ENCODE measurements at regions not wholly inside any gene's neighbourhood (a gene's known extent, or its start where the extent isn't known, plus 50 kb on each side); places are given as distances from the start of the nearest gene placed in this dataset.

- H4K20me1 ChIP-seq (ENCODE audit: control insufficient read depth, insufficient read depth, low read depth, low read length): no peaks in the 10 kb centered on the region
- no peaks in the 10 kb centered on the region for H3K27me3 ChIP-seq (ENCODE audit: control insufficient read depth, low read length)
- H3K79me2 ChIP-seq (ENCODE audit: control insufficient read depth, low read length): no peaks in the 10 kb centered on the region
- H3K9me3 ChIP-seq (ENCODE audit: control insufficient read depth, insufficient read depth, low read length): no peaks in the 10 kb centered on the region
- no peaks in the 10 kb centered on the region for H3K9me2 ChIP-seq (replicated peaks; ENCODE audit: control insufficient read depth, low read length)
- no peaks in the 10 kb centered on the region for H3F3A ChIP-seq (ENCODE audit: control insufficient read depth, insufficient read depth)
- no peaks in the 10 kb centered on the region for H3K36me3 ChIP-seq (ENCODE audit: control insufficient read depth, low read length)
- peaks cover 27% of the 10 kb centered on the region for H3K4me1 ChIP-seq (ENCODE audit: control insufficient read depth, low read length)
- TF ChIP-seq EZH2phosphoT487 (IDR thresholded peaks at IDR 0.05; ENCODE audit: borderline replicate concordance, low read length): no peak
- TF ChIP-seq, protein P1, sequence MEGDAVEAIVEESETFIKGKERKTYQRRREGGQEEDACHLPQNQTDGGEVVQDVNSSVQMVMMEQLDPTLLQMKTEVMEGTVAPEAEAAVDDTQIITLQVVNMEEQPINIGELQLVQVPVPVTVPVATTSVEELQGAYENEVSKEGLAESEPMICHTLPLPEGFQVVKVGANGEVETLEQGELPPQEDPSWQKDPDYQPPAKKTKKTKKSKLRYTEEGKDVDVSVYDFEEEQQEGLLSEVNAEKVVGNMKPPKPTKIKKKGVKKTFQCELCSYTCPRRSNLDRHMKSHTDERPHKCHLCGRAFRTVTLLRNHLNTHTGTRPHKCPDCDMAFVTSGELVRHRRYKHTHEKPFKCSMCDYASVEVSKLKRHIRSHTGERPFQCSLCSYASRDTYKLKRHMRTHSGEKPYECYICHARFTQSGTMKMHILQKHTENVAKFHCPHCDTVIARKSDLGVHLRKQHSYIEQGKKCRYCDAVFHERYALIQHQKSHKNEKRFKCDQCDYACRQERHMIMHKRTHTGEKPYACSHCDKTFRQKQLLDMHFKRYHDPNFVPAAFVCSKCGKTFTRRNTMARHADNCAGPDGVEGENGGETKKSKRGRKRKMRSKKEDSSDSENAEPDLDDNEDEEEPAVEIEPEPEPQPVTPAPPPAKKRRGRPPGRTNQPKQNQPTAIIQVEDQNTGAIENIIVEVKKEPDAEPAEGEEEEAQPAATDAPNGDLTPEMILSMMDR (IDR thresholded peaks at IDR 0.05; ENCODE audit: low read depth, low read length, poor library complexity, severe bottlenecking): no peak
- H3K4me2 ChIP-seq (ENCODE audit: low read length): no peak overlapping the region
- H3K4me3 ChIP-seq (ENCODE audit: low read length): no peak overlapping the region
- H3K27ac ChIP-seq (ENCODE audit: low read depth, low read length): no peak overlapping the region
Observed at GRCh38 chrX:13468096-13468495, 101.3 kb upstream of the EGFL6 start.

GRCh38 chrX:13467243-13467642 is 102.2 kb upstream of the EGFL6 start:
- Histone ChIP-seq H3K27ac (ENCODE audit: low read depth, low read length) (no peak overlapping the region), H3K4me2 (ENCODE audit: low read length) (no peak overlapping the region)

DNA sequence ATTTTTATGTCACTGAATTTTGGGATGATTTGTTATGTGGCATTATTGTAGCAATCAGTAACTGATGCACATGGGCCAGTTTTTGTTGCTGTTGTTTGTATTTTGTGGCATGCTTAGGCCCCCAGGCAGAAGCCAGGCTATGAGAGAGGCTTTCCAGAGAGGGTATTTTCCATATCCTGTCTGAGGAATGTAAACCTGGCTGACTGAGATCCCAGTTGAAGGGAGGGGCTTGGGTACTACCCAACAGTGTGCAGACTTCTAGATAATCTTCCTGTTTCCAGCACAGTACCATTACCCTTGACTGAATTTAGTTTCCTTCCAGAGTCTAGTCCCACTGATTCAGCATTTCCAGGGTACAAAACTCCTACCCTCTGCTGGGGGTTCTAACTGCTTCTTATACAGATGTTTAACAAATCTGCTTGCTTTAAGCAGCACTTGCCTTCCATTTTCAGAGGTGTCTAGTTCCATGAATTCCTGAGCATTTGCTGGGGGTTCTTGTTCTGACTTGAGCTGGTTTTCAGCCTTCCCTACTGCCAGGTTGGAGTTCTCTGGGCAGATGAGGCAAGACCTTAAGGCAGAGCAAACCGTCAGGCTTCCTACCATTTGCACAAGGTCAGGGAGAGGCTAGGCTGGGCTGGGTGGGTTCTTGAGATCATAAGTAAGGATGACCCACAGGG is 104.7 kb upstream of the EGFL6 start:
- Histone ChIP-seq H3K27ac (ENCODE audit: low read depth, low read length) (no peak overlapping the region), H3F3A (ENCODE audit: control insufficient read depth, insufficient read depth) (no peaks in the 10 kb centered on the region), H4K20me1 (ENCODE audit: control insufficient read depth, insufficient read depth, low read depth, low read length) (no peaks in the 10 kb centered on the region), H3K27me3 (ENCODE audit: control insufficient read depth, low read length) (no peaks in the 10 kb centered on the region), H3K4me1 (ENCODE audit: control insufficient read depth, low read length) (peaks cover 18% of the 10 kb centered on the region), H3K4me2 (ENCODE audit: low read length) (no peak overlapping the region), H3K36me3 (ENCODE audit: control insufficient read depth, low read length) (no peaks in the 10 kb centered on the region), H3K9me3 (ENCODE audit: control insufficient read depth, insufficient read depth, low read length) (no peaks in the 10 kb centered on the region; the same call in 1 of the 2 replicates), H3K4me3 (ENCODE audit: low read length) (no peak overlapping the region), H3K9me2 (replicated peaks; ENCODE audit: control insufficient read depth, low read length) (no peaks in the 10 kb centered on the region), H3K79me2 (ENCODE audit: control insufficient read depth, low read length) (no peaks in the 10 kb centered on the region)
- TF ChIP-seq, protein P1 (IDR thresholded peaks at IDR 0.05; ENCODE audit: low read depth, low read length, poor library complexity, severe bottlenecking): no peak
- TF ChIP-seq EZH2phosphoT487 (IDR thresholded peaks at IDR 0.05; ENCODE audit: borderline replicate concordance, low read length): no peak

More at GRCh38 chrX:13467243-13467642, 102.2 kb upstream of the EGFL6 start:
- no peaks in the 10 kb centered on the region for H3K36me3 ChIP-seq (ENCODE audit: control insufficient read depth, low read length)
- no peaks in the 10 kb centered on the region for H3K79me2 ChIP-seq (ENCODE audit: control insufficient read depth, low read length)
- no peaks in the 10 kb centered on the region for H4K20me1 ChIP-seq (ENCODE audit: control insufficient read depth, insufficient read depth, low read depth, low read length)
- TF ChIP-seq EZH2phosphoT487 (IDR thresholded peaks at IDR 0.05; ENCODE audit: borderline replicate concordance, low read length): no peak
- TF ChIP-seq, protein P1 (IDR thresholded peaks at IDR 0.05; ENCODE audit: low read depth, low read length, poor library complexity, severe bottlenecking): no peak
- H3K9me3 ChIP-seq (ENCODE audit: control insufficient read depth, insufficient read depth, low read length): no peaks in the 10 kb centered on the region; the same call in 1 of the 2 replicates
- H3K9me2 ChIP-seq (replicated peaks; ENCODE audit: control insufficient read depth, low read length): no peaks in the 10 kb centered on the region
- no peak overlapping the region for H3K4me3 ChIP-seq (ENCODE audit: low read length)
- no peaks in the 10 kb centered on the region for H3F3A ChIP-seq (ENCODE audit: control insufficient read depth, insufficient read depth)
- peaks cover 25% of the 10 kb centered on the region for H3K4me1 ChIP-seq (ENCODE audit: control insufficient read depth, low read length)
- H3K27me3 ChIP-seq (ENCODE audit: control insufficient read depth, low read length): no peaks in the 10 kb centered on the region
